BJ (cell line): ENCODE measurements at regions not wholly inside any gene's neighbourhood (a gene's known extent, or its start where the extent isn't known, plus 50 kb on each side); places are given as distances from the start of the nearest gene placed in this dataset.

Experiments used
- CTCF ChIA-PET: fragments of 350-600 bp; formaldehyde crosslinking; extraction: SDS; loops from one replicate; lab custom pipeline; 2021; ENCODE audit warnings: antibody characterized with exemption, inconsistent platforms; lab: Yijun Ruan, JAX
- POLR2A ChIA-PET: fragments of 300-600 bp; sonication (Branson Sonifier 250); formaldehyde crosslinking; extraction: SDS; loops from one replicate; lab custom pipeline; 2021; ENCODE audit warnings: antibody characterized with exemption; lab: Charles Lee
- DNase-seq: peaks from one replicate; pipeline ENCODE4 v3.0.0-alpha.2; 2011; ENCODE audit warnings: low read depth
- H3K27me3 ChIP-seq: 2 replicates; pipeline ENCODE4 v1.6.0; 2011; ENCODE audit warnings: low read length; ENCODE audit not compliant: control insufficient read depth, insufficient read depth
- H3K36me3 ChIP-seq: 2 replicates; pipeline ENCODE4 v1.5.1; 2011; ENCODE audit warnings: low read length; ENCODE audit not compliant: control insufficient read depth, insufficient read depth
- H3K4me3 ChIP-seq: 2 replicates; pipeline ENCODE4 v1.5.1; 2011; ENCODE audit warnings: low read depth, mild to moderate bottlenecking, control low read depth, low read length
- TF ChIP-seq, protein P1 (sequence below): IDR thresholded peaks from 2 replicates; pipeline ENCODE4 v1.5.1; 2011; ENCODE audit warnings: low read depth, mild to moderate bottlenecking, control low read depth, inconsistent platforms, low read length, moderate library complexity; ENCODE audit not compliant: insufficient read depth

DNA sequence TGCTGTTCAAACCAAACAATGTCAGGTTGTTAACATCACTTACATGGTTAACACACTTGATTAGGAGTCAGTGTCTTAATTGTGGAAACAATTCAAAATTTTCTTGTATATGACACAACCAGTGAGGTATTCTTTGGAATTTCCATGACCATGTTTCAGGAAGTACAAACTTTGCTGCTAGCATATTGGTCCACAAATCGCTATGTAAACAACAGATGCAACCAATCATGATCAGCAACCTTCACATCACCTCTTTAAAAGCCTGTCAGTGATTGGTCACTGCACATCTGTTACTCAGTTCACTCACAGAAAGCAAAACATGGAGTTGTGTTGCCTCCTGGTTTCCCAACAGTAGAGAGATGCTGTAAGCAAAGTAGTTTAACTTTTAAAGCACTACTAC, 108.9 kb upstream of the FAM3C start:
- ChIA-PET POLR2A (no interaction called here), CTCF (interaction anchor here (1.2 kb wide), 1 partner anchor 20 kb away, joined by 3 read pairs; no protein-coding TSS in a partner anchor)
- Histone ChIP-seq H3K4me3 (no peak overlapping the region), H3K36me3 (no peaks in the 10 kb centered on the region), H3K27me3 (no peaks in the 10 kb centered on the region)
- peak; percentile 66 for DNase-seq
- TF ChIP-seq, protein P1, sequence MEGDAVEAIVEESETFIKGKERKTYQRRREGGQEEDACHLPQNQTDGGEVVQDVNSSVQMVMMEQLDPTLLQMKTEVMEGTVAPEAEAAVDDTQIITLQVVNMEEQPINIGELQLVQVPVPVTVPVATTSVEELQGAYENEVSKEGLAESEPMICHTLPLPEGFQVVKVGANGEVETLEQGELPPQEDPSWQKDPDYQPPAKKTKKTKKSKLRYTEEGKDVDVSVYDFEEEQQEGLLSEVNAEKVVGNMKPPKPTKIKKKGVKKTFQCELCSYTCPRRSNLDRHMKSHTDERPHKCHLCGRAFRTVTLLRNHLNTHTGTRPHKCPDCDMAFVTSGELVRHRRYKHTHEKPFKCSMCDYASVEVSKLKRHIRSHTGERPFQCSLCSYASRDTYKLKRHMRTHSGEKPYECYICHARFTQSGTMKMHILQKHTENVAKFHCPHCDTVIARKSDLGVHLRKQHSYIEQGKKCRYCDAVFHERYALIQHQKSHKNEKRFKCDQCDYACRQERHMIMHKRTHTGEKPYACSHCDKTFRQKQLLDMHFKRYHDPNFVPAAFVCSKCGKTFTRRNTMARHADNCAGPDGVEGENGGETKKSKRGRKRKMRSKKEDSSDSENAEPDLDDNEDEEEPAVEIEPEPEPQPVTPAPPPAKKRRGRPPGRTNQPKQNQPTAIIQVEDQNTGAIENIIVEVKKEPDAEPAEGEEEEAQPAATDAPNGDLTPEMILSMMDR, result no peak

DNA sequence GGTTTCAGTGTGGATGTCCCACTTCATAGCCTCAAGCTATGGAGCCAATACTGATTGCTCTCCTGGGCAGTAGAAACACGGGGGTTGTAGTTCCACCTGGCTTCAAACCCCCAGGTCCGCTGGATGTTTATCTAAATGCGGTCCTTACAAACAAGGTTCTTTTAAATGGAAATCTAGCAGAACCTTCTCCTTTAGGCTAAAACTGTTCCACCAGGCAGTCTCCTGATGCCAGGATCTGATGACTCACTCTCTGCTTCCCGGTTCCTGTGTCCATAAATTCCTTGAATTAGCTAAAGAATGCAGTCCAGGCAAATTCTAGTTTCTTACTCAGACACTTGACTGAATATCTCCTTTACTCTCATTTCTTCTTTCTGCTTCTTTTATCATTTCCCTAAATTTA, 108.4 kb upstream of the FAM3C start:
- no peaks in the 10 kb centered on the region for H3K36me3 ChIP-seq
- no peak overlapping the region for H3K4me3 ChIP-seq
- ChIA-PET CTCF (interaction anchor here (1.2 kb wide), 1 partner anchor 20 kb away, joined by 3 read pairs; no protein-coding TSS in a partner anchor), POLR2A (no interaction called here)
- H3K27me3 ChIP-seq, result no peaks in the 10 kb centered on the region
- TF ChIP-seq, protein P1, result no peak
- DNase-seq, result peak; percentile 64

DNA sequence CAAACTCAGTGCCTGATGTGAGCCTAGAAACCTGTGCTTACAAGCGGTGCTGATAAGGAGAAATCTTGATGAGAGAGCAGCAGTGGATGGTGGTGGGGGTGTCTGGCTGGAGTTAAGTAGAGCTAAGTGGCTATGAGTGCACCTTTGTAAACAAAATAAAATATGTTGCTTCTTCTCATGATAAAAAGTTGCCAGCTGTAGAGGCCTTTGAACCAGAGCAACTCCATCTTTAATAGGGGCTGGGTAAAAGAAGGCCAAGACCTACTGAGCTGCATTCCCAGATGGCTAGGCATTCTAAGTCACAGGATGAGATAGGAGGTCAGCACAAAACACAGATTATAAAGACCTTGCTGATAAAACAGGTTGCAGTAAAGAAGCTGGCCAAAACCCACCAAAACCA, 107.6 kb upstream of the FAM3C start:
- Histone ChIP-seq H3K36me3 (no peaks in the 10 kb centered on the region), H3K27me3 (no peaks in the 10 kb centered on the region), H3K4me3 (no peak overlapping the region)
- TF ChIP-seq, protein P1, result no peak
- ChIA-PET CTCF (interaction anchor here (1.2 kb wide), 1 partner anchor 19 kb away, joined by 3 read pairs; no protein-coding TSS in a partner anchor), POLR2A (no interaction called here)
- no peak for DNase-seq

DNA sequence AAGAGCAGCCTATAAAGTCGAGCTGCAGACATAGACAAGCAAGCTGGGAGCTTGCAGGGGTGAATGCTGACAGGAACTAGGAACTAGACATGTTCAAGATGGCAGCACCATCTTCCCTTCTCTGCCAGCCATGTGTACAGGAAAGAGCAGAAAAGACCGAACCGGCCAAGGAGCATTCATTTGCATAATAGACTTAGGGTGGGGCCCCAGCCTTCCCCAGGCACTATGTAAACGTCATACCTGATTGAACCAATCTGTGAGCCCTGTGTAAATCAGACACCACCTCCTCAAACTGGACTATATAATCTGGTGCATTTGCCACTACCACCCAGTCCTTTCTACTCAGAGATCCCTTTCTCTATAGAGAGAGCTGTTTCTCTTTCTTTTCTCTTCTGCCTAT, 106.9 kb upstream of the FAM3C start:
- DNase-seq, result no peak
- ChIA-PET CTCF (interaction anchor here (2.1 kb wide), 1 partner anchor 107 kb away, joined by 7 read pairs; the partner anchor contains the start of gene FAM3C), POLR2A (no interaction called here)
- no peaks in the 10 kb centered on the region for H3K27me3 ChIP-seq
- no peak overlapping the region for H3K4me3 ChIP-seq
- H3K36me3 ChIP-seq, result no peaks in the 10 kb centered on the region
- TF ChIP-seq, protein P1, result no peak

DNA sequence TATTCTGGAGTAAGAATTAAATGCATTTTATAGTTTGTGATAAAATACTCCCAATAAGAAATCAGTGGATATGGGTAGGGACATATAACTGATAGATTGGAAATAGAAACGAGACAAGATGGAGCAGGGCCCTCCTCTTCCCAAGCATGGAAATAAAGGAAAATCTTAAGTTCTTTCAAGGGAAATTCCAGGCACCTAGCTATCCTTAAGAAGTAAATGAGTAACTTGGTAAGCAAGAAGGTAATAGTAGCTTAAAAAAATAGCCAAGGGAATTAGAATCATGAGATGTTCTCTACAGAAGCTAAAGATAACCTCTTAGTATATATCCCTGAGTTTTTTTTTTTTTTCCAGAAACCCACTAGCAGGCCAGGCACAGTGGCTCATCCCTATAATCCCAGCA, 105.5 kb upstream of the FAM3C start:
- H3K36me3 ChIP-seq, result no peaks in the 10 kb centered on the region
- POLR2A ChIA-PET, result no interaction called here
- no peaks in the 10 kb centered on the region for H3K27me3 ChIP-seq
- TF ChIP-seq, protein P1, result no peak
- CTCF ChIA-PET, result interaction anchor here (2.1 kb wide), 1 partner anchor 105 kb away, joined by 7 read pairs; the partner anchor contains the start of gene FAM3C
- no peak for DNase-seq
- no peak overlapping the region for H3K4me3 ChIP-seq
